Subcutaneous abdominal adipose tissue (tissue), 5 donors: ENCODE measurements at regions not wholly inside any gene's neighbourhood (a gene's known extent, or its start where the extent isn't known, plus 50 kb on each side); places are given as distances from the start of the nearest gene placed in this dataset.

Experiments
- H3K27ac ChIP-seq: one replicate; pipeline ENCODE4 v1.7.0; 2013; ENCODE audit warnings: low read depth, mild to moderate bottlenecking, inconsistent platforms, low read length, moderate library complexity
- H3K27me3 ChIP-seq, 5 donors: one replicate each; pipeline ENCODE4 v1.7.0; 2013; ENCODE audit warnings: low read length in 5 of 5, inconsistent platforms in 1 of 5; ENCODE audit not compliant: control insufficient read depth in 5 of 5, insufficient read depth in 4 of 5
- H3K36me3 ChIP-seq, 5 donors: one replicate each; pipeline ENCODE4 v1.7.0; 2013; ENCODE audit warnings: low read length in 5 of 5; ENCODE audit not compliant: control insufficient read depth in 5 of 5, insufficient read depth in 5 of 5
- H3K4me1 ChIP-seq, 5 donors: one replicate each; pipeline ENCODE4 v1.7.0; 2013; ENCODE audit warnings: low read length in 5 of 5, mild to moderate bottlenecking in 3 of 5, moderate library complexity in 1 of 5; ENCODE audit not compliant: control insufficient read depth in 5 of 5, insufficient read depth in 5 of 5
- H3K4me3 ChIP-seq, 5 donors: one replicate each; pipeline ENCODE4 v1.7.0; 2013; ENCODE audit warnings: low read length in 5 of 5, low read depth in 1 of 5
- H3K9ac ChIP-seq, 5 donors: one replicate each; pipeline ENCODE4 v1.7.0; 2013; ENCODE audit warnings: low read length in 5 of 5, mild to moderate bottlenecking in 4 of 5, moderate library complexity in 3 of 5
- H3K9me3 ChIP-seq, 5 donors: one replicate each; pipeline ENCODE4 v1.7.0; 2013; ENCODE audit warnings: low read length in 5 of 5; ENCODE audit not compliant: control insufficient read depth in 5 of 5
- donor health status: healthy.
- donor health status: healthy.
- donor health status: healthy.
- donor health status: healthy.
- donor health status: healthy.

DNA sequence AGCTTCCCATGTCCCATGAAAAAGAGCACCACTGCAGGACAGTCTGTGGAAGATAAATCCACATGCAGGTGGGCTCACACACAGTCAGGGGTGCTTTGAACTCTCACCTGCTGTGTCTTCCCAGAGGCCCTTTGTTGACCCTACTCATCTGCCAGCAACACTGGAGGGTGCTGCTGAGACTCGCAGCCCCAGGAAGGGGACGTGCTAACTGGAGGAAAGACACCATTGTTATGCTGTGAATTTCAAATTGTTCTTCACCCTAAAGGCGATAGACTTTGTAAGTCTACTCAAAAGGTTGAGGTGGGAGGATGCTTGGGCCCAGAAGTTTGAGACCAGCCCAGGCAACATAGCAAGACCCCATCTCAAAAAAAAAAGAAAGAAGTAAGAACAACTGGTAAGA is 107.3 kb upstream of the SERP2 start:
- Histone ChIP-seq H3K36me3 (no peaks in the 10 kb centered on the region), H3K4me1 (peaks cover 5 to 25% (median 14%) of the 10 kb centered on the region in 5 donors), H3K27ac (no peak overlapping the region), H3K27me3 (no peaks in the 10 kb centered on the region), H3K4me3 (no peak overlapping the region), H3K9me3 (no peaks in the 10 kb centered on the region), H3K9ac (no peak overlapping the region)

DNA sequence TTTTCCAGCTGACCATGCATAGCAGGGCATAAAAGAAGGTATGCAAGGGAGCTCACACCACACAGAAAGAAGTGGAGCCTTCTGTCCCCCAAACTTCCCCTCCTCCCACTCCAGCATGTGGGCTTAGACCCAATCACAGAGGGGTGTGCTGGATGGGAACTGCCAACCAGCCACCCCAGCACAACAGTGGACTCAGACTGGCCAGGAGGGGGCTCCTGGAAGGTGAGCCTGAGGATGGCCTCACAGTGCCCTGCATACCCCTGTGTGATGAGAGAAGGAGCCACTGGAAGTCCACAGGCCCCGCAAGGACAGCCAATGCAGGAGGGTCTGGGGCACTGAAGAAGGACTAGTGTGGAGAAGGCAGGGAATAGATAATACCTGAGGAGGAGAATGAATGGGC is 106.9 kb upstream of the SERP2 start:
- Histone ChIP-seq H3K27ac (no peak overlapping the region), H3K36me3 (no peaks in the 10 kb centered on the region), H3K4me3 (no peak overlapping the region), H3K9ac (no peak overlapping the region), H3K27me3 (no peaks in the 10 kb centered on the region), H3K4me1 (peaks cover 8 to 29% (median 18%) of the 10 kb centered on the region in 5 donors), H3K9me3 (no peaks in the 10 kb centered on the region)

DNA sequence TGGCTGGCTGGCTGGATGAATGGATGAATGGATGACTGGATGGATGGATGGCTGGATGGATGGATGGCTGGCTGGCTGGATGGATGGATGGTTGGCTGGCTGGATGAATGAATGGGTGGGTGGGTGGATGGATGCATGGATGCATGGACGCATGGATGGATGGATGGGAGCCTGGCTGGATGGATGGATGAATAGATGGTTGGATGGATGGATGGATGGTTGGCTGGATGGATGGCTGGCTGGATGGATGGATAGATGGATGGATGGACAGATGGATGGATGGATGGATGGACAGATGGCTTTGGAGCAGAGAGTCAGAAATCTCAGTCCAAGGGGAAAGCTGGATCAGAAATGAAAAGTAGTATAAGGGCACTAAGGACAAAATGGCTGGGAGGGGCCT is 106.4 kb upstream of the SERP2 start:
- Histone ChIP-seq H3K4me1 (peaks cover 10 to 34% (median 22%) of the 10 kb centered on the region in 5 donors), H3K9me3 (no peaks in the 10 kb centered on the region), H3K4me3 (no peak overlapping the region), H3K9ac (no peak overlapping the region), H3K27ac (no peak overlapping the region), H3K27me3 (no peaks in the 10 kb centered on the region), H3K36me3 (no peaks in the 10 kb centered on the region)

DNA sequence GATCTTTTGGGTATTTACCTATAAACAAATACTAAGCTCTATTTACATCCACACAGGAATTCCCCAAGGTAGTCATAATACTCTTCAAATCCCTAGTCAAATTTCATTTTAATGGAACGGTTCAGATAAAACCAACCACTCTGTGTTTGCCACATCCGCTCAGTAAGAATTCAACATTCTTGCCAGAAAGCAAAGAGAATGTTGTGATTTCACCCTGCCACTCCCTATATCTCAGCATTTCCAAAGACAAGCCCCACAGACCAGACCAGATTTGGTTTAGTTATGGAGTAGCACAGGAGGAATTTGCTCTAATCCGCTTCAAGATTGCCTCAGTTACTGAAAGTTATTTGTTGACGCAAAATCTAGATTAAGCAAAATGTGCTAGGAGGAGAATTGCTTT is 105.6 kb upstream of the SERP2 start:
- no peak overlapping the region for H3K27ac ChIP-seq
- peaks cover 10 to 40% (median 30%) of the 10 kb centered on the region in 5 donors for H3K4me1 ChIP-seq
- H3K4me3 ChIP-seq: no peak overlapping the region
- H3K9ac ChIP-seq: no peak overlapping the region
- H3K9me3 ChIP-seq: no peaks in the 10 kb centered on the region
- no peaks in the 10 kb centered on the region for H3K27me3 ChIP-seq
- H3K36me3 ChIP-seq: no peaks in the 10 kb centered on the region

DNA sequence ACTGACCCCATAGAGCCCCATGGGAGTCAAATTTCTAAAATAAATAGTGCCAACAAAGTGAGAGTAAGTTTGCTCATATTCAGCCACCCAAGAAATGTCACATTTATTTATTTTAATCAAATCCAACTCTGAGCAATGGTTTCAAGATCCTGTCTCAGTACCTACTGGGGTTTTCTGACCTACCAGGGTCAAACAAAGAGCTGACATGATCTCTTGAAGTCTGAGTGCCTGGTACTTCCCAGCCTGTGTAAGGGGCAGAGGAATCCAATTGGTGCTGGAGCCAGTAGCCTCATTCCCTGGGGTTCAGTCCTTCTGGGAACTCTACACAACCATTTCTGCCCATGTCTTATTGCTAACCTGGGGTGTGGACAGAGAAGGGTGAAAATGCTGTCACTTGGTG is 104.6 kb upstream of the SERP2 start:
- H3K4me1 ChIP-seq: peaks cover 10 to 40% (median 30%) of the 10 kb centered on the region in 5 donors
- no peak overlapping the region for H3K4me3 ChIP-seq
- no peaks in the 10 kb centered on the region for H3K36me3 ChIP-seq
- no peaks in the 10 kb centered on the region for H3K9me3 ChIP-seq
- H3K9ac ChIP-seq: no peak overlapping the region
- H3K27ac ChIP-seq: no peak overlapping the region
- H3K27me3 ChIP-seq: no peaks in the 10 kb centered on the region

DNA sequence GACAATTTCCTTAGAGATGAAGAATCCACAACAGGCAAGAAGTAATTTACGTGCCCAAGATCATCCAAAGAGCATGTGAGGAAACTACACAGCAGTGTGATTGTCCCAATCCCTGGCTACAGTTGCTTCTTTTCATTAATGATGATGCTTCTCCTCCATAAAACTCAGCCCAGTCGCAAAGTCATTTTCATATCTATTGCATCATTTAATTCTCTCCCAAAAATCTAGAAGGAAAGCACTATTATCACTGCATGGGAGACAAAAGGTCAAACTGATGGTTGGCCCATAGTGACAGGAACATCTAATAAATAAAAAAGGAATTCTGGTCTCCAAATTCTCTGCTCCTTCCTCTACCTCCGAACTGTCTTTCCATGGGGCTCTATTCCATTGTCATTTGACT is 103.5 kb upstream of the SERP2 start:
- peak overlapping the region; percentile 52 for H3K27ac ChIP-seq

DNA sequence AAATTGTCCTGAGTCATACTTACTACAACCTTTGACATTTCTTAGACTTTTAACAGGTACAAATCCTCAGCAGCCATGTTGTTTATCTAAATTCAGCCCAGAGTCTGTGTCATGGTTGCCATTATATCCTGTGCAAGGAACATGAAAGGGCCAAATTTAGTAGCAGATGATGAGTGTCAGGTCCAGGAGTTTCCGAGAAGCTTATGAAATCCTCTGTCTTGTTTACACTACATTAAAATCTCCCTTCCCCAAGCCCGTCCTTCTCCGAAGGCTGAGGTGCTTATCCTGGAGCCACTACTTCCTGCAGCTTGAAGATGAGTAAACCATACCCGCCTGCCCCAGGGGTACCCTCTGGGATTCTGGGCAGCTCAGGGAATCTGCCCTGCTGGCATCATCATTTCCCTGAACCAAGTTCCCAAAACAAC is 102.6 kb upstream of the SERP2 start:
- H3K9ac ChIP-seq: peak overlapping the region in 1 of 5 donors; percentile 53
- peak overlapping the region; percentile 52 for H3K27ac ChIP-seq

More for the DNA sequence above, 103.5 kb upstream of the SERP2 start:
- no peaks in the 10 kb centered on the region for H3K27me3 ChIP-seq
- no peak overlapping the region for H3K9ac ChIP-seq
- no peaks in the 10 kb centered on the region for H3K36me3 ChIP-seq
- no peak overlapping the region for H3K4me3 ChIP-seq
- no peaks in the 10 kb centered on the region for H3K9me3 ChIP-seq
- peaks cover 10 to 44% (median 33%) of the 10 kb centered on the region in 5 donors for H3K4me1 ChIP-seq

DNA sequence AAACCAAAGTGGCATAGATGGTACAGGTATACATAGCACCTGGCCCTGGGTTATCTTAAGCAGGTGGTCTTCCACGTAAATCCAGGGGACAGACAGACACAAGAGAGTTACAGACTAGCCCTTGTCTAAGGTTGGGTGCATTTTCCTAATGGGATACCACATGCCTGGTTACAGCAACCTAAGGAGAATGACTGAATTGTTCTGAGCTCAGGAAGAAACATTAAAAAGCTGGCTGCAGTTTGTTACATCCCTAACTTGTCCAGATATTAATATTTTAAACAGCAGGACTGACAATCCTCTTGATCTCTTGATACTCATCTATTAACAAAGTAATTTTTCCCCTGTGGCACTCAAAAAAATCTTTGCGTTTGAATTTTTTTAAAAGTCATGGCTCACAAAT is 102.2 kb upstream of the SERP2 start:
- peak overlapping the region; percentile 52 for H3K27ac ChIP-seq
- peaks cover 10 to 47% (median 34%) of the 10 kb centered on the region in 5 donors for H3K4me1 ChIP-seq
- H3K4me3 ChIP-seq: no peak overlapping the region
- H3K9ac ChIP-seq: peak overlapping the region in 1 of 5 donors; percentile 53
- no peaks in the 10 kb centered on the region for H3K36me3 ChIP-seq
- H3K27me3 ChIP-seq: no peaks in the 10 kb centered on the region
- no peaks in the 10 kb centered on the region for H3K9me3 ChIP-seq

More for the DNA sequence above, 102.6 kb upstream of the SERP2 start:
- no peaks in the 10 kb centered on the region for H3K9me3 ChIP-seq
- no peak overlapping the region for H3K4me3 ChIP-seq
- H3K27me3 ChIP-seq: no peaks in the 10 kb centered on the region
- H3K36me3 ChIP-seq: no peaks in the 10 kb centered on the region
- peaks cover 10 to 47% (median 34%) of the 10 kb centered on the region in 5 donors for H3K4me1 ChIP-seq

DNA sequence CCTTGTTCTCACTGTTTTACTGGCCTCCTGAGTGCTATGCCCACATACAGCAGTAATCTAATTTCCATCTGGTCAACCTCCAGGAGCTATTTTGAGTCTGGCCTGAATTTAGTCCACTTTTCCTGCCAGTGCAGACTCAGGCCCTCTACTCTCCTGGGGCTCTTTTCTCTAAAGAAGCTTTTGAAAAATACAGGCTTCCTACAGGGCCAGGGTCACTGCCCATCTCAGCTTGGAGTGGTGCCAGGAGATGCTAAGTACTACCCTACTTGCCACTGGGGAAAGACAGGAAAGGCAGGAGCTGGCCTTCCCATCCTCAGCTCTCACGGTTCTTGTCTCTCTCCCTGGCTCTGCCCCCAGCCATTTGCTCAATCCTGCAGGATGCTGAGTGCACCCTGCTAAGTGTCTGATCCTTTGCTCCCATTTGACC is 101.7 kb upstream of the SERP2 start:
- peaks cover 10 to 47% (median 34%) of the 10 kb centered on the region in 5 donors for H3K4me1 ChIP-seq
- no peaks in the 10 kb centered on the region for H3K27me3 ChIP-seq
- H3K27ac ChIP-seq: peak overlapping the region; percentile 52
- no peaks in the 10 kb centered on the region for H3K9me3 ChIP-seq
- no peak overlapping the region for H3K4me3 ChIP-seq
- no peaks in the 10 kb centered on the region for H3K36me3 ChIP-seq
- peak overlapping the region in 2 of 5 donors; percentile 10 to 31 for H3K9ac ChIP-seq

DNA sequence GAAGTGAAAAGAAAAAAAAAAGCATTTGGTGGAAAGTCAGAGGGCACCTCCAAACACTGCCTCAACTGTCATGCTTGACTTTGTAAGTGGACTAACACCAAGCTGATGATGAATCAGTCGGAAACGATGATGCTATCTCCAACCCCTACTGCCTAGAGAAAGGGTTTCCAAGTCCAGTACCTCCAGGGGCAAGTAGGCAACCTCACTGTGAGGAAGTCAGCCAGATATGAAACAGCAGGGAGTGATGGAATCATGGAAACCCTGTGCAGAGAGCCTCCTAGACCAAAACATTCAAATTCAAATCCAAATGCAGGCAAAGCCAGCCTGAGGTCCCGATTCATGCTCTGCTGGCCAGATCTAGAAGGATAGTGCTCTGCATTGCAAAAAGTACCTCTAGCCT is 100.9 kb upstream of the SERP2 start:
- Histone ChIP-seq H3K4me3 (no peak overlapping the region), H3K9ac (no peak overlapping the region), H3K27ac (no peak overlapping the region), H3K36me3 (no peaks in the 10 kb centered on the region), H3K9me3 (no peaks in the 10 kb centered on the region), H3K4me1 (peaks cover 10 to 50% (median 37%) of the 10 kb centered on the region in 5 donors), H3K27me3 (no peaks in the 10 kb centered on the region)

DNA sequence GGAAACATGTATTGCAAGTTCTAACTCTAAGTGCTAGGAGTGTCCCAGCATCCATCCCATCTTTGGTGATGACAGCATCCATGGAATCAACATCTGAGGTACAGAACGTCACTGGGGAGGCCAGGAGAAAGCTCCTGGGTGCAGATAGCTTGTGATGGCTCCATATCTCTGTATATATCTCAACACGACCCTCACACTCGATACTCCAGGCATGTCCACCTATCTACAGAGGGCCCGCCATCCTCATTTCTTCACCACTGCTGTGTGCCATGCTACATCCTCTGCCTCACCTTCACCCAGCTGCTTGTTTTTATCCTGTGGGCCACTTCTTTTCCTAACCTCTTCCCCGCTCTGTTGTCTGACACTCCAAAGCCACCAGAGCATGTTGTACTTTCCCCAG is 100.4 kb upstream of the SERP2 start:
- Histone ChIP-seq H3K36me3 (no peaks in the 10 kb centered on the region), H3K27ac (no peak overlapping the region), H3K9me3 (no peaks in the 10 kb centered on the region), H3K27me3 (no peaks in the 10 kb centered on the region), H3K4me3 (no peak overlapping the region), H3K4me1 (peaks cover 10 to 55% (median 39%) of the 10 kb centered on the region in 5 donors), H3K9ac (no peak overlapping the region)
